NCI-H1436 treated with DMSO at 0.1 percent for 48 hours (cell line): ENCODE measurements at regions not wholly inside any gene's neighbourhood (a gene's known extent, or its start where the extent isn't known, plus 50 kb on each side); places are given as distances from the start of the nearest gene placed in this dataset.
"Not testable (repeated sequence)": the region's sequence is repeated elsewhere in the genome, so short reads cannot be mapped to it uniquely, and the experiment has no call there.

ENCODE experiments used
- DNase-seq: peaks from one replicate; lab custom pipeline; 2025; lab: John Stamatoyannopoulos, UW

DNA sequence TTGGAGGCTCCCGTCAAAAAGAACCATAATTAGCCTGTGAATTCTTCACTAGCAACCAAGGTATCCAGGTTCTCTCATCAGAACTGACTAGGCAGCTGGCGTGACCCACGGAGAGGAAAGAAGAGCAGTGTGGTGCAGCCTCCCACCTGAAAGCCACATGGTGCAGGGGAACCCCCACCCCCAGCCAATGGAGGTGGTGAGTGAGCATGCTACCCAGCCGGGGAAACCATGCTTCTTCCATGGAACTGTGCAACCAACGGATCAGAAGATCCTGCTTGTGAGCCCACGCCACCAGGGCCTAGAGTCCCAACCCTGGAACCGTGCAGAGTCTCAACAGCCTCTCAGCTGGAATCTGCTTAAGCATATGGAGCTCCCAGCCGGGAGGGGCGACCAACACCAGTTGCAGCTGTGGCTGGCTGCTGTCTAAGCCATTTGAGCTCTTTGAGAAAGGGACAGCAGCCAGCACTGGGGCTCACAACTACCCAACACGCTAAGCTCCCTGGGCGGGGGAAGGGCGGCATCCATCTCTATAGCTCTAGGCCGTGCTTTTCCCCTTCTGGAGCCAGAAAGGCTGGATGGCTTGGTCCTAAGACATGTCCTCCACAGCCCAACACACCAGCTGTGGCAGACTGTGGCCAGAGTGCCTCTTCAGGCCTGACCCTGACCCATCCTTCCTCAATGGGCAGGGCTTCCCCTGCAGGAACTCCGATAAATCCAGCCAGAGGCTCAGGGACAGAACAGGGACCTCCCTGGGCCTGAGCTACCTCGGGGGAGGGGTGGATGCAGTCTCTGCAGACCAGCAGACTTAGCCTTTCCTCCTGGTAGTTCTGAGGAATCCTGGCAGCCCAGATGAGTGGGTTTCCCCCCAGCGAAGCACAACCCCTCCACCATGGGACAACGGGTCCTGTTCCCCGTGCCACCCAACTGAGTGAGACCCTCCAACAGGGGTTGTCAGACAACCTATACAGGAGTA is 151.4 kb upstream of the NXPH2 start:
- DNase-seq, result no peak

GRCh38 chr2:138930571-138930970 is 150.4 kb upstream of the NXPH2 start:
- DNase-seq, result no peak

GRCh38 chr2:138928374-138929021 is 148.3 kb upstream of the NXPH2 start:
- no peak for DNase-seq

DNA sequence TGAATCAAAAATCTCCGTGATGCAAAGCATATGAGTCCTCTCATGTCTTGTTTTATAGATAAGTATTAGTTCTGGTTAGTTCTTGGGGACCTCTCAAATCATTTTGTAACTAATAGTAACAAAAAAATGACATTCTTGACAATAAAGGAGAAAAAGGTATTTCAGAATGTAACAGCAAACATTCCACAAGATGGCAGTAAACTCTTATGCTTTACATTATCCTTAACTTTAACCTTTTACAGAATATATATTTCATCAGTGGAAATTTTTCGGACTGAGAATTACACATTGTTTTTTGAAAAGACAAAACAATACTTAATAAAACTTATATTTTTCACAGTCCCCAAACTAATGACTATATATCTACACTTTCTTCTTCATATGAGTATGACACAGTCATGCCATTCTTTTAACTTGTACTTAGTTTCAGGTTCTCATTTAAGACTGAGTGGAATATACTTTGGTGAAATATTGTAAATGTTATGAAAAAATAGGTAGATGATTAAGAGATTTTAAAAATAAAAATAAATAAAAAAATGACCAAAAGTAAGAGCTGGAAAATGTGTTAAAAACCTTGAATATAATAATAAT is 142.9 kb upstream of the NXPH2 start:
- no peak for DNase-seq

DNA sequence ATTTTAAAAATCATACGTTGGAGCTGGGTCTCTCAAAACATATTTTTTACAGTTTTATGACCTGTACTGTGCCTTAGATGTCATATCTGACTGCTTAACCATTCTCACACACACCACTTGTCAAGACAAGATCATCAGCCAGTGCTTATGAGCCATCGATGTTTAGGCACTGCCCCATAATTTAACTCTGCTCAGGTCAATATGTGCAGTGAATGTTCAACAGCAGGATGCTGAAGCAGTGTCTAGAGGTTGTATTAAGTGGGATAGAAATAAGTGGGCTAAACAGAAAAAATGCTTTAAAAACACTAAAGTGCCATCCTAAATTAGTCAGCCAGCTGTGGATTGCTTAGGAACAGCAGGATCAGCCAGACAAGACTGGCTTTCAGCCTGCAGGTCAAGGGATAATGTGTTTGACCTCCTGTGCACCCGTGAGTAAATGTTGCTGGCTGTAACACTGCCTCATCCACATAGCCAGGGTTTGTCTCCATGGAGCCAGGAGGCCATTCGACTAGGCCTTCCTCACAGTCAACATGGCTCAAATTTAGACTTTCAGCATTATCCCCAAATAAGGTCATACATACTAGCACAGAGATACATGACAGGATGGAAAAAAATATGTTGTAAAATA is 139.0 kb upstream of the NXPH2 start:
- no peak for DNase-seq

DNA sequence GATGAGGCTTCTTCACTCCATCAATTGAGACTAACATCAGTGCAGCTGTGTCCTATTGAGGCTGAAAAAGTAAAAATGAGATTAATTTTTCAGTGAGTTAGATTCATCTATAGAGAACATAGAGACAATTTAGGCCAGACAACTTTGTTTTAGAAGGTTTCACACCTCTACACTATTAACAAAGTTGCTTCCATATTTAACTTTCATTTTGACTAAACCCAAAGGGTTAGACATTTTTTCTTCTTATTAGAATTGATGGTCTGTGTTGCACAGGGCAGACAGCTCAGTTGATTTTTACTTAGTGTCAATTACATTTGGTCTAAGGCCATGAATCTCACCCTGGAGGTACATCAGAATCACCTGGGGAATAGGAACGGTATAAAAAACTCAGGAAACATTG is 130.2 kb upstream of the NXPH2 start:
- no peak for DNase-seq

GRCh38 chr2:138906549-138906948 is 126.4 kb upstream of the NXPH2 start:
- DNase-seq, result no peak

- DNase-seq, result no peak
Observed at GRCh38 chr2:138902239-138902871, 122.2 kb upstream of the NXPH2 start.

DNA sequence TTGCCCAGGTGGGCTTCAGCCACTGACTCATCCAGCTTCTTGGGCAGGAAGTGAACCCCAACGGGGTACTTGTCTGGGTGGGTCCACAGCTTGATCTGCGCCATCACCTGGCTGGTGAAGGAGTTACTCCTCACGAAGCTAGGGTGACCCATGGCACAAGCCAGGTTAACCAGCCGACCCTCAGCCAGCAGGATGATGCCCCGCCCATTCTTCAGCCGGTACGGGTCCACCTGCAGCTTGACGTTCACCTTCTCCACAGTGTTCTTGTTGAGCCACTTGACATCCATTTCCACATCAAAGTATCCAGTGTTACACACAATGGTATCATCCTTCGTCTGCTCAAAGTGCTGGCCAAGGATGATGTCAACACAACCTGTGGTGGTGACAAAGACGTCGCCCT is 121.3 kb upstream of the NXPH2 start:
- no peak for DNase-seq

DNA sequence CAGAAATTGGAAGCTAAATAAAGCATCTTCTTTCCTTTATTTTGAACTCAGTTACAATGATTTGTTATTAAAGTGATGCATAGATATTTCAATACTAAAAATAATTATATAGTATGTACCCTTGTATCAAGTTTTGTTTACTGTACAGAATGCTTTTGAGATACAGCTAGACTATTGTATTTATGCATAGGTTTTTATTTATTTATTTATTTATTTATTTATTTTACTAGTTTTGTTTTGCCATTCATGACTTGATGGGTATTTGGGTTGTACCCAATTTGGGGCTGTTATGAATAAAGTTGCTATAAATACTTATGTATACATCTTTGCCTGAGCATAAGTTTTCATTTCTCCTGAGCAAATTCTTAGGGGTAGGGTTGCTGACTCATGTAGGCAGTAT is 118.7 kb upstream of the NXPH2 start:
- DNase-seq, result no peak

DNA sequence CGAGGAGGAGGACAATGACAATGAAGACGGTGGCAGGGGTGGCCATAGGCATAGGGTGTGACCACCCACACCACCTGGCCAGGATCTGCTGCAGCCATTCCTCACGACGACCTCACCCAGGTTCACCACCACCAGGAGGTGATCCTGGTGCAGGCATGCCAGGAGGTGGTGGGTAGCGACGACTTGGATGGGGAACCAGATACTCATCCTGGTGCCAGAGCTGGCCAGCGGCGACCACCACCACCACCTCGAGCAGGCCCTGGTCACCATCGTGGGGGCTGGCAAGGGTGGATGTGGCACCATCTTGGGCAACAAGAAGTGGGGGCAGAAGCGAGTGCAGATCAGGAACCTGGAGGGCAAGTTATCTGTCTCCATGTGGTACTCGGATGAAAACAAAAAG is 117.1 kb upstream of the NXPH2 start:
- no peak for DNase-seq

GRCh38 chr2:138893746-138894145 is 113.6 kb upstream of the NXPH2 start:
- DNase-seq, result no peak

- DNase-seq, result no peak
Observed at GRCh38 chr2:138881126-138881525, 100.9 kb upstream of the NXPH2 start.

DNA sequence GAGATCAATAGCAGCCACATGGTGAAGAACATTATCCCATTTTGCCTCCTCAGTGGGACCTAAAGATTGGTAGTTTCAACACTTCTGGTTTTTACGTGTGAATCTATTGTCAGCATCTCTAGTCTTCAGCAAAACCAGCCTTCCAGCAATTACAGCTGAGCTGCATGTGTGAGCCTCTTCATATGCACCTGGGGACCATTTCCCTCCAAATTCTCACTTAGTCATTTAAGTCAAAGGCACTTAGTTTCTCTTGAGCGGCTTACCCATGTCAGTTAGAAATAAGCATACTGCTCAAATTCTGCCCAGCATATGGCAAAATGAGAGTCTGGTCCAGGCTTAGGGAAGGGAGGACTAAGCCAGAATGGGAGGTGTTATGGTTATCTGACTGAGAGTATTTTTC is 99.7 kb upstream of the NXPH2 start:
- DNase-seq, result no peak

- DNase-seq, result no peak
Observed at GRCh38 chr2:138877421-138877820, 97.2 kb upstream of the NXPH2 start.

GRCh38 chr2:138874251-138874650 is 94.1 kb upstream of the NXPH2 start:
- DNase-seq, result no peak

GRCh38 chr2:138872116-138872515 is 91.9 kb upstream of the NXPH2 start:
- not testable (repeated sequence) for DNase-seq

- no peak for DNase-seq
Observed at GRCh38 chr2:138871312-138871711, 91.1 kb upstream of the NXPH2 start.

GRCh38 chr2:138867341-138867740 is 87.2 kb upstream of the NXPH2 start:
- DNase-seq, result no peak

GRCh38 chr2:138866797-138867196 is 86.6 kb upstream of the NXPH2 start:
- no peak for DNase-seq

- no peak for DNase-seq
Observed at GRCh38 chr2:138853761-138854160, 73.6 kb upstream of the NXPH2 start.

DNA sequence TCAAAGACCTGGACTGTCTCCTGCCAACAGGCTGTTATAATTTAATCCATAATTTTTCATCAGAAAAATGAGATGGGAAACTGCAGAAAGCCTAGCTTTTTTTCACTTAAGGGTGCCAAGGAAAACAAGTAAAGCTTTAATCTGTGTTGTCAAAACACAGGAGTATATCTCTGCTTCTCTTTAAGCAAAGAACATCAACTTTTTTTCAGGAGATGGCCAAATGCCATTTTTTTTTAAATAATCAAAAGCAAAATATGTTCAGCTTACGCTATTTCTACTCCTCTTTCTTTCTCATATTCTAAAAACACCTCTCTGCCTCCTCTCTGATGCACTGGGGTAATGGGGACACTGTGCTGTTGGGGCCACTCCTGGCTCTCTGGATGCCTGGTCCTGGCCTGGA is 73.1 kb upstream of the NXPH2 start:
- DNase-seq, result no peak
